ENCODE measurements at regions not wholly inside any gene's neighbourhood (a gene's known extent, or its start where the extent isn't known, plus 50 kb on each side); places are given as distances from the start of the nearest gene placed in this dataset.
A peak's percentile ranks its signal among the peaks of the same experiment; 100 is the strongest.
"Not testable (repeated sequence)": the region's sequence is repeated elsewhere in the genome, so short reads cannot be mapped to it uniquely, and the experiment has no call there.

GRCh38 chr10:86579883-86580520 lies 58.4 kb upstream of the WAPL start:
- H3K4me3 ChIP-seq (ENCODE audit: low read depth, low read length), result no peak overlapping the region
- H3K36me3 ChIP-seq (ENCODE audit: insufficient read depth), result no peaks in the 10 kb centered on the region
- no peak for DNase-seq (ENCODE audit: extremely low spot score)
- no peak overlapping the region for H3K27ac ChIP-seq (ENCODE audit: low read depth)
- no peaks in the 10 kb centered on the region for H3K4me1 ChIP-seq (ENCODE audit: insufficient read depth)
- WGBS, result 89% methylated on average over 5 of the region's 5 CpGs

DNA sequence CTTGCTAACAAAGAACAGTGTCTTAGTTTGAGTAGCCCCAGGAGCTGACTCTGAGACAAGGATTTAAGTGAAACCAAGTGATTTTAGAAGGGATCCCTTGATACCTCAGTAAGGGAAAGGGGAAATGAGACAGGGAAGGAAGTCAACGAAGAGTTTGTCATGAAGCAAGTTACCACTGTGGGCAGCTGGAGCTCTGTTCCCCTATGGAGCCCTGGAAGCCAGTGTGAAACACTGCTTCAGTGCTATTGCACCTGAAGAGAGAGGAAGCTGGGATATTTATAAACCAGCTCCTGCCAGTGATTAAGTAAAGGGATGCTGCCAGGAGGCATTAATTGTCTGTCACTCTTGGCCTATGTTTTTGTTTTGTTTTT lies 58.9 kb upstream of the WAPL start:
- Histone ChIP-seq H3K27ac (ENCODE audit: low read depth) (no peak overlapping the region), H3K4me3 (ENCODE audit: low read depth, low read length) (no peak overlapping the region), H3K36me3 (ENCODE audit: insufficient read depth) (no peaks in the 10 kb centered on the region), H3K4me1 (ENCODE audit: insufficient read depth) (no peaks in the 10 kb centered on the region)
- no peak for DNase-seq (ENCODE audit: extremely low spot score)
- WGBS, result 53% methylated on average over 1 of the region's 1 CpG

DNA sequence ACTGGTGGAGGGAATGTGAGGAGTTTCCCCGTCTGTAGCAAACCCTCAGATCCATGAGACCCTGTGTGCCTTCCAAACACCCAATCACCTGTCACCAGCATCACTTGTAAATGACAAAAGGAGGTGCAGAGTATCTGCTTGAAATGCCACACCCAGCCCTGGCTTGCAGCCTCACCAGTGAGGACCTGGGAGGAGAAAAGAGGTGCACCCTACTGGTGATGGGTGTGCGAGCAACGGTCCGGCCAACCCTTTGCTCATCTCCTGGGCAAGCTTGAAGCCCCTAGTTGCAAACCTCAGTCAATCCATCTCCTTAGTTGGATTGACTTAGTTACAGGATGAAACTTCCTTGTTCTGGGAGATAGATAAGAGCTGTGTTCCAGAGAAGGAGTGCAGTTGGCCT lies 62.4 kb upstream of the WAPL start:
- no peak overlapping the region for H3K27ac ChIP-seq (ENCODE audit: low read depth)
- H3K4me3 ChIP-seq (ENCODE audit: low read depth, low read length), result no peak overlapping the region
- no peak for DNase-seq (ENCODE audit: extremely low spot score)
- no peaks in the 10 kb centered on the region for H3K36me3 ChIP-seq (ENCODE audit: insufficient read depth)
- WGBS, result 78% methylated on average over 4 of the region's 4 CpGs
- no peaks in the 10 kb centered on the region for H3K4me1 ChIP-seq (ENCODE audit: insufficient read depth)

- Histone ChIP-seq H3K4me3 (ENCODE audit: low read depth, low read length) (no peak overlapping the region), H3K36me3 (ENCODE audit: insufficient read depth) (no peaks in the 10 kb centered on the region), H3K4me1 (ENCODE audit: insufficient read depth) (no peaks in the 10 kb centered on the region), H3K27ac (ENCODE audit: low read depth) (no peak overlapping the region)
- DNase-seq (ENCODE audit: extremely low spot score), result peak; percentile 25
- WGBS, result 36% methylated on average over 13 of the region's 13 CpGs
Measured at GRCh38 chr10:86585037-86585929, 63.7 kb upstream of the WAPL start.

DNA sequence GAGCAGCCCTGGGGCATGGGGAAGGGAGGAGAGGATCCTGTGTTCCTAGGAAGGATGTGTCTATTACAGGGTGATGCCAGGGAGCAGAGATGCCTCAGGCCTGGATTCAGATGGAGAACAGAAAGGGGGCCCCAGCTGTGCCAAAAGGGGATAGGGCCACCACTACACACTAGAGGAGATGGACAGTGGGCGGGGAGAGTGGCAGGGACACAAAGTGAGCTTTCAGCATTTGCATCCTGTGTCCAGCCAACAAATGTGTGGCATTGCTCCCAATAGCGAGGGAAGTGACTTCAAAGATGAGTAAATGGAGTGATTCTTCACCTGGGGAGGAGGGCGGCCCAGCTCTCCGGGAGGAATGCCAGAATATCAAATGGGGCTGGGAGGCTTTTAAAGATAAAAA lies 64.9 kb upstream of the WAPL start:
- DNase-seq (ENCODE audit: extremely low spot score), result no peak
- Histone ChIP-seq H3K27ac (ENCODE audit: low read depth) (no peak overlapping the region), H3K4me1 (ENCODE audit: insufficient read depth) (no peaks in the 10 kb centered on the region), H3K36me3 (ENCODE audit: insufficient read depth) (no peaks in the 10 kb centered on the region), H3K4me3 (ENCODE audit: low read depth, low read length) (no peak overlapping the region)
- 60% methylated on average over 4 of the region's 4 CpGs for WGBS

- WGBS, result 98% methylated on average over 14 of the region's 14 CpGs
- DNase-seq (ENCODE audit: extremely low spot score); H3K4me1 ChIP-seq (ENCODE audit: insufficient read depth); H3K4me3 ChIP-seq (ENCODE audit: low read depth, low read length); H3K36me3 ChIP-seq (ENCODE audit: insufficient read depth); H3K27ac ChIP-seq (ENCODE audit: low read depth): not testable (repeated sequence)
Measured at GRCh38 chr10:86588781-86589180, 65.6 kb upstream of the OPN4 start.

- Histone ChIP-seq H3K27ac (ENCODE audit: low read depth) (no peak overlapping the region), H3K4me3 (ENCODE audit: low read depth, low read length) (no peak overlapping the region), H3K4me1 (ENCODE audit: insufficient read depth) (no peaks in the 10 kb centered on the region), H3K36me3 (ENCODE audit: insufficient read depth) (no peaks in the 10 kb centered on the region)
- WGBS, result 82% methylated on average over 6 of the region's 6 CpGs
- DNase-seq (ENCODE audit: extremely low spot score), result no peak
Measured at GRCh38 chr10:86591436-86591835, 62.9 kb upstream of the OPN4 start.

DNA sequence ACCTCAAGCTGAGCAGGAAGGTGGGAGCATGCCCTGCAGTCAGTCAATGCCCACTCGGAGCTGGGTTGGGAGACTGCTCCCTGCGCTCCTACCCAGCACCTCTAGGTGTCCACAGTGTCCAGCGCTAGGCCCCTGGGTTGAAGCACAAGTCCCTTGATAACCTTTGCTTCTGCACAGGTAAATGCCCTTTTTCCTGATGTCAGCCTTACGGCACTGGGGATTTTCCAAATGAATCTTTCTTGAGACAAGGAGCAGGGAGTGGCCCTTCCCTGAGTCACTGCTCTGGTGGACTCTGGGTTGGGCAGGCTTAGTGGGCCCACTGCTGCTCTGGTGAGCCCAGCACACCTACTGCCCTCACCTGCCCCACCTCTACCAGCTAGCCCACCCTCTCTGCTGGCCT lies 61.9 kb upstream of the OPN4 start:
- no peak overlapping the region for H3K4me3 ChIP-seq (ENCODE audit: low read depth, low read length)
- DNase-seq (ENCODE audit: extremely low spot score), result no peak
- H3K27ac ChIP-seq (ENCODE audit: low read depth), result no peak overlapping the region
- H3K4me1 ChIP-seq (ENCODE audit: insufficient read depth), result no peaks in the 10 kb centered on the region
- no peaks in the 10 kb centered on the region for H3K36me3 ChIP-seq (ENCODE audit: insufficient read depth)
- WGBS, result 81% methylated on average over 4 of the region's 4 CpGs

- Histone ChIP-seq H3K36me3 (ENCODE audit: insufficient read depth) (no peaks in the 10 kb centered on the region), H3K4me3 (ENCODE audit: low read depth, low read length) (no peak overlapping the region), H3K27ac (ENCODE audit: low read depth) (no peak overlapping the region), H3K4me1 (ENCODE audit: insufficient read depth) (no peaks in the 10 kb centered on the region)
- 65% methylated on average over 5 of the region's 5 CpGs for WGBS
- no peak for DNase-seq (ENCODE audit: extremely low spot score)
Measured at GRCh38 chr10:86594535-86594934, 59.8 kb upstream of the OPN4 start.

DNA sequence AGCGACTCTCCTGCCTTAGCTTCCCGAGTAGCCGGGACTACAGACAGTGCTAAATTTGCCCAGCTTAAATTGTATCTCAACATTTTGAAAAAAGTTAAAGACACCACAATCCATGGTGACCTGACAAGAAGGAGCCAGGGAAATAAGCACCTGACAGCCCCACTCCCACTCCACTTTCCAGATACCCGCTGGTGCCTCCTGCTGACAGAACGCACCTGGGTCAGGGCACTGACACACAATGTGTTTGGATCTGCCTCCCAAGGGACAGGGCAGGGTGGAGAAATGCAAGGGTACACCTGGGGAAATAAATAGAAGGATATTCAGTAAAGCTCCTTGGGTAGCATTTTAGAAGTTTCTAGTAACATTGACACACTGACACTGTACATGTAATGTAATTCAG lies 58.9 kb upstream of the OPN4 start:
- Histone ChIP-seq H3K27ac (ENCODE audit: low read depth) (no peak overlapping the region), H3K4me3 (ENCODE audit: low read depth, low read length) (no peak overlapping the region), H3K4me1 (ENCODE audit: insufficient read depth) (no peaks in the 10 kb centered on the region), H3K36me3 (ENCODE audit: insufficient read depth) (no peaks in the 10 kb centered on the region)
- WGBS, result 92% methylated on average over 5 of the region's 5 CpGs
- DNase-seq (ENCODE audit: extremely low spot score), result no peak

DNA sequence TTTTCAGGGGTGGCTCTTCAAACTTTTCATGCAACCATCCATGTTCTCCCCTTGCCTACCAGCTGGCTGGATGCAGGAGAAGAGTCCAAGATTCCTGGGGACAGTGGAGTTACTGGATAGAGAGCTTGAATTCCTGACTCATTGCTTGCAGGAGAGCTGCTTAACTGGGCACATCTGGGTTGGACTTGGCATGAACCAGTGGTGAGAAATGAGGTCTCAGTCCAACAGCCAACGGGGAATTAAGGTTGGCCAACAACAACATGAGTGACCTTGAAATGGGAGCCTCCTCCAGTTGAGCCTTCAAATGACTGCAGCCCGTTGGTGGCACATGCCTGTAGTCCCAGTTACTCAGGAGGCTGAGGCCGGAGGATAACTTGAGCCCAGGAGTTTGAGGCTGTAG lies 58.1 kb upstream of the OPN4 start:
- Histone ChIP-seq H3K36me3 (ENCODE audit: insufficient read depth) (no peaks in the 10 kb centered on the region), H3K4me1 (ENCODE audit: insufficient read depth) (no peaks in the 10 kb centered on the region), H3K27ac (ENCODE audit: low read depth) (no peak overlapping the region), H3K4me3 (ENCODE audit: low read depth, low read length) (no peak overlapping the region)
- WGBS, result 87% methylated on average over 3 of the region's 3 CpGs
- no peak for DNase-seq (ENCODE audit: extremely low spot score)

- DNase-seq (ENCODE audit: extremely low spot score), result no peak
- Histone ChIP-seq H3K4me1 (ENCODE audit: insufficient read depth) (no peaks in the 10 kb centered on the region), H3K36me3 (ENCODE audit: insufficient read depth) (no peaks in the 10 kb centered on the region), H3K27ac (ENCODE audit: low read depth) (no peak overlapping the region), H3K4me3 (ENCODE audit: low read depth, low read length) (no peak overlapping the region)
- WGBS, result 91% methylated on average over 15 of the region's 15 CpGs
Measured at GRCh38 chr10:86597306-86597705, 57.0 kb upstream of the OPN4 start.

DNA sequence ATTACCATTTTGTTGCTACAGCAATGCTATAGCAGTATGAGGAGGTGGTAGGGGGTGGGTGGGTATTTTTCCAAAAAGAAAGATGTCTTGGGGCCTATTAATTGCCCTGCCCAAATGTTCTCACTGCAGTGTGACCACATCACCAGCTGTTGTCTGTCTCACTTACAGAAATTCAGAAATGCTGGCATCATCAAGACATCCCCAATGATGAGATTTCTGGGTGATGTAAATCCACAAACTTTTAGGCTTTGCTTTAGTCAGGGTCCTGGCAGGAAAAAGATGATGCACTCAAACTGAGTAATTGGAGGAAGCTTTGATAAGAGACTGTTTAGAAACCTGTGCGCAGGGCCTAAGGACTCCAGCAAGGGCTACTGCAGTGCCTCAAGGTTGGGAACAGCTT lies 56.2 kb upstream of the OPN4 start:
- H3K27ac ChIP-seq (ENCODE audit: low read depth), result no peak overlapping the region
- H3K4me3 ChIP-seq (ENCODE audit: low read depth, low read length), result no peak overlapping the region
- H3K4me1 ChIP-seq (ENCODE audit: insufficient read depth), result no peaks in the 10 kb centered on the region
- 83% methylated on average over 1 of the region's 1 CpG for WGBS
- DNase-seq (ENCODE audit: extremely low spot score), result no peak
- H3K36me3 ChIP-seq (ENCODE audit: insufficient read depth), result no peaks in the 10 kb centered on the region

- no peaks in the 10 kb centered on the region for H3K36me3 ChIP-seq (ENCODE audit: insufficient read depth)
- no peak overlapping the region for H3K4me3 ChIP-seq (ENCODE audit: low read depth, low read length)
- 64% methylated on average over 5 of the region's 5 CpGs for WGBS
- H3K27ac ChIP-seq (ENCODE audit: low read depth), result no peak overlapping the region
- DNase-seq (ENCODE audit: extremely low spot score), result no peak
- H3K4me1 ChIP-seq (ENCODE audit: insufficient read depth), result no peaks in the 10 kb centered on the region
Measured at GRCh38 chr10:86599041-86599440, 55.3 kb upstream of the OPN4 start.
